ENCODE measurements at regions not wholly inside any gene's neighbourhood (a gene's known extent, or its start where the extent isn't known, plus 50 kb on each side); places are given as distances from the start of the nearest gene placed in this dataset.

- Histone ChIP-seq H3K9ac (ENCODE audit: low read depth, low read length) (no peak overlapping the region), H3K4me1 (ENCODE audit: insufficient read depth, low read length) (no peaks in the 10 kb centered on the region), H3K9me3 (ENCODE audit: insufficient read depth, low read length, severe bottlenecking) (no peaks in the 10 kb centered on the region), H2AFZ (ENCODE audit: low read depth, low read length) (no peak overlapping the region), H3K36me3 (ENCODE audit: insufficient read depth, low read length) (no peaks in the 10 kb centered on the region), H3K4me3 (ENCODE audit: low read depth in 1 of 2, low read length in 2 of 2) (no peak overlapping the region), H4K20me1 (ENCODE audit: insufficient read depth, low read length) (no peaks in the 10 kb centered on the region), H3K27me3 (ENCODE audit: insufficient read depth, low read length, poor library complexity) (peaks cover 29% of the 10 kb centered on the region), H3K27ac (ENCODE audit: low read length) (no peak overlapping the region), H3K79me2 (ENCODE audit: insufficient read depth, low read length) (no peaks in the 10 kb centered on the region), H3K4me2 (ENCODE audit: insufficient read depth, low read length) (no peak overlapping the region)
- DNase-seq (no peak), ATAC-seq (ENCODE audit: insufficient read depth, low read depth) (no peak)
- TF ChIP-seq CTCF (IDR thresholded peaks at IDR 0.05; ENCODE audit: borderline replicate concordance, extremely low read depth, low read length, poor library complexity, severe bottlenecking) (no peak), EZH2 (IDR thresholded peaks at IDR 0.05; ENCODE audit: borderline replicate concordance, low read depth, low read length, severe bottlenecking) (no peak)
Measured at GRCh38 chr2:217459016-217459415, 543.8 kb downstream of the TNS1 start.

- no peak for TF ChIP-seq CTCF (IDR thresholded peaks at IDR 0.05; ENCODE audit: borderline replicate concordance, extremely low read depth, low read length, poor library complexity, severe bottlenecking)
- TF ChIP-seq EZH2 (IDR thresholded peaks at IDR 0.05; ENCODE audit: borderline replicate concordance, low read depth, low read length, severe bottlenecking) = no peak
- DNase-seq (no peak), ATAC-seq (ENCODE audit: insufficient read depth, low read depth) (no peak)
- no peaks in the 10 kb centered on the region for H4K20me1 ChIP-seq (ENCODE audit: insufficient read depth, low read length)
- no peak overlapping the region for H3K27ac ChIP-seq (ENCODE audit: low read length)
- no peaks in the 10 kb centered on the region for H3K36me3 ChIP-seq (ENCODE audit: insufficient read depth, low read length)
- H3K27me3 ChIP-seq (ENCODE audit: insufficient read depth, low read length, poor library complexity) = peaks cover 22% of the 10 kb centered on the region
- no peak overlapping the region for H3K4me2 ChIP-seq (ENCODE audit: insufficient read depth, low read length)
- no peak overlapping the region for H3K4me3 ChIP-seq (ENCODE audit: low read depth in 1 of 2, low read length in 2 of 2)
- H3K4me1 ChIP-seq (ENCODE audit: insufficient read depth, low read length) = no peaks in the 10 kb centered on the region
- no peaks in the 10 kb centered on the region for H3K9me3 ChIP-seq (ENCODE audit: insufficient read depth, low read length, severe bottlenecking)
- H3K9ac ChIP-seq (ENCODE audit: low read depth, low read length) = no peak overlapping the region
- no peaks in the 10 kb centered on the region for H3K79me2 ChIP-seq (ENCODE audit: insufficient read depth, low read length)
- H2AFZ ChIP-seq (ENCODE audit: low read depth, low read length) = no peak overlapping the region
Measured at GRCh38 chr2:217456016-217456415, 546.8 kb downstream of the TNS1 start.

- Histone ChIP-seq H4K20me1 (ENCODE audit: insufficient read depth, low read length) (no peaks in the 10 kb centered on the region), H3K36me3 (ENCODE audit: insufficient read depth, low read length) (no peaks in the 10 kb centered on the region), H3K79me2 (ENCODE audit: insufficient read depth, low read length) (no peaks in the 10 kb centered on the region), H3K9ac (ENCODE audit: low read depth, low read length) (no peak overlapping the region), H3K27ac (ENCODE audit: low read length) (no peak overlapping the region), H3K4me2 (ENCODE audit: insufficient read depth, low read length) (no peak overlapping the region), H3K27me3 (ENCODE audit: insufficient read depth, low read length, poor library complexity) (peaks cover 3% of the 10 kb centered on the region), H3K9me3 (ENCODE audit: insufficient read depth, low read length, severe bottlenecking) (no peaks in the 10 kb centered on the region), H2AFZ (ENCODE audit: low read depth, low read length) (no peak overlapping the region), H3K4me3 (ENCODE audit: low read depth in 1 of 2, low read length in 2 of 2) (no peak overlapping the region), H3K4me1 (ENCODE audit: insufficient read depth, low read length) (no peaks in the 10 kb centered on the region)
- ATAC-seq (ENCODE audit: insufficient read depth, low read depth) (no peak), DNase-seq (no peak)
- TF ChIP-seq EZH2 (IDR thresholded peaks at IDR 0.05; ENCODE audit: borderline replicate concordance, low read depth, low read length, severe bottlenecking) (no peak), CTCF (IDR thresholded peaks at IDR 0.05; ENCODE audit: borderline replicate concordance, extremely low read depth, low read length, poor library complexity, severe bottlenecking) (no peak)
Measured at GRCh38 chr2:217452928-217453327, 549.9 kb downstream of the TNS1 start.

DNA sequence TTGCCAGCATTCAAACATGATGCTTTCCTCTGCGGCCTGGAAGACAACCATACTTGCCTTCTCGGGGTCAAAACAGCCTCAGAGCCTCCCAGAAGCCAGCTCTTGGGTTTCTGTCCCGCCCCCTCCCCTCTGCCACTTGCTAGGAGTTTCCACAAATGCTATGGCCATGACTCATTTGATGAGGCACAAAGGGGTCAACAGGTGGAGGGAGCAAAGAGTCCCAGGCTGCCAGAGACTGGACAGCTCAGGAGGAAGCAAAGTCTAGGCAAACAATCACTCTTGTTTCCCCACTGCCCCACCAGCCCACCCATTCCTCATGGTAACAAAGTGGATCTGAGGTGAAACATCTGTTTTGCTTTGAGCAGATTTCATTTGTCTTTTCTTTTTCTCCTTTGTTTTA, 551.1 kb downstream of the TNS1 start:
- H2AFZ ChIP-seq (ENCODE audit: low read depth, low read length) = no peak overlapping the region

More for the DNA sequence above, 551.1 kb downstream of the TNS1 start:
- H3K4me1 ChIP-seq (ENCODE audit: insufficient read depth, low read length) = no peaks in the 10 kb centered on the region
- H3K27ac ChIP-seq (ENCODE audit: low read length) = no peak overlapping the region
- no peak for DNase-seq
- H4K20me1 ChIP-seq (ENCODE audit: insufficient read depth, low read length) = no peaks in the 10 kb centered on the region
- H3K79me2 ChIP-seq (ENCODE audit: insufficient read depth, low read length) = no peaks in the 10 kb centered on the region
- H3K4me2 ChIP-seq (ENCODE audit: insufficient read depth, low read length) = no peak overlapping the region
- H3K9me3 ChIP-seq (ENCODE audit: insufficient read depth, low read length, severe bottlenecking) = no peaks in the 10 kb centered on the region
- TF ChIP-seq CTCF (IDR thresholded peaks at IDR 0.05; ENCODE audit: borderline replicate concordance, extremely low read depth, low read length, poor library complexity, severe bottlenecking) (no peak), EZH2 (IDR thresholded peaks at IDR 0.05; ENCODE audit: borderline replicate concordance, low read depth, low read length, severe bottlenecking) (no peak)
- no peak for ATAC-seq (ENCODE audit: insufficient read depth, low read depth)
- H3K36me3 ChIP-seq (ENCODE audit: insufficient read depth, low read length) = no peaks in the 10 kb centered on the region
- H3K9ac ChIP-seq (ENCODE audit: low read depth, low read length) = no peak overlapping the region
- no peak overlapping the region for H3K4me3 ChIP-seq (ENCODE audit: low read depth in 1 of 2, low read length in 2 of 2)
- H3K27me3 ChIP-seq (ENCODE audit: insufficient read depth, low read length, poor library complexity) = peaks cover 6% of the 10 kb centered on the region
